Activated CD4-positive, alpha-beta T cell treated with anti-CD3 and anti-CD28 coated beads for 48 hours (primary cell): ENCODE measurements at regions not wholly inside any gene's neighbourhood (a gene's known extent, or its start where the extent isn't known, plus 50 kb on each side); places are given as distances from the start of the nearest gene placed in this dataset.

ENCODE experiments used
- DNase-seq: peaks from one replicate; pipeline ENCODE4 v3.0.0-alpha.2; 2020

DNA sequence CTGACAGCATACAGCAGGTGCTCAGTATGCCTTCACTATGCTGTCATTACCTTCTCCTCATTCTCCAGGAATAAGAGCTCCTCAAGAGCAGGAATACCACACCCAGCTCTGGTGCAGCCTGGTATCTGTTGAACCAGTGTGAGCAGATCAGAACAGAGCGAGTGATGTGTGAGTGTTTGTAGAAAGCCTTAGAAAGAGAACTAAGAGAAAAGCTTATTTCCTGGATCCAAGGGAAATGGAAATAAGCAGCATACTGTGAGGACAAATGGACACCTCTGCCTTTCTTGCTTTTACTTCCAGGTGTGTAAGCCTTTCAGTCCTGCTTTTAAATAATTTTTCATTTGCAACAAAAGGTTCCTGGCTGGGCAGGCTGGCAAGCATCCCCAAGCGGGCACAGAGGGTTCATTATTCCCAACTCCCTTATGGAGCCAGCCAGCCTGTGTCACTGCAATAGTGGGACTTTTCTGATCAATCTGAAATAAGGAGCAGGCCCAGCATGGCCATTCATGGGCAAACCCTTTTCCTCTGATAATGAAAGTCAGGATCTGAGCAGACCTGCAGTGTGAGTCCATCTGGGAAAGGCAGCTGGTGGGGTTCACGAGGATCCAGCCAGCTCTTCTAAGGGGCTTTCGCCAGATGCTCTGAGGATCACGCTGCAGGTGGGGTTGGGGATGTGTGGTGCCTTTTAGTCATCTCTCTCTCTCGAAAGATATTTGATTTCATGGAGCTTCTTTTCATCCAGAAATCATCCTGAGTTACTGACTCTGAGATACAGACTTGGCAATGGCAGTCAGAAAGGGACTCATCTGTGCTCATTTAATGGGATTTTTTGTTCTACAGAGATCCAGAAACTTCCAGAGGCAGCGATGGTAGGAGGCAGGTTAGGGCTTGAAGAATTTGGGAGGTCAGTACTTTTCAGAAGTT, 594.9 kb upstream of the CFAP20DC start:
- no peak for DNase-seq

DNA sequence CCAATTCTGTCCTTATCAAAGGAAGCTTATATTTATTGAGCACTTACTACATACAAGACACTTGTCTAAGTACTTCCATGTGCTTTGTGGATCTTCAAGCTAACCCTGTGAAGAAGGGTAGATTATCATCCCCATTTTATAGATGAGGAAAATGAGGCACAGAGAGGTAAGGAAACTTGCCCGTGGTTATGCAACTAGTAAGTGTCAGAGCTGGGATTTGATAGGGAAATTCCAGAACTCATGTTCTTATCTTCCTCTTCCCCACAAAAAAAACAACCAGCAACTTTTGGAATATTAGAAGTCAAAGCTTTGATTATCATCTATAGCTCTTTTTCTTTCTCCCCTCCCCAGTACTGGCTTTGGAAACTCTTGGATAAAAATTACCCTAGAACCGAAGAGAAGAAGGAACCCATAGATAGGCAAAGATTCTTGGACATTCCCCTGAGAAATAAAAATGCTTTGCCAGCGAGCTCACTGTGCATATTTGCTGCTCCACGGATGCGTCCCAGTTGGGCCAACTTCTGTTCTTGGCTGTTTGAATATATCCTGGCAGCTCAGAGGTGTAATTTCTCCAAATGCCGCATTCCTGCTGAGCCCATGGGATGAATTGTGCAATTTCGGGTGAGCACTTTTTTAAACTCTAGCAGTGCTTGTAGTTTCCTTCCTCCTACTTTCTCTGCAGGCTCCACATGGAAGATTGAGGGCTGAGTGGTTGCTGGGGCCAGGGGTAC, 591.5 kb upstream of the CFAP20DC start:
- DNase-seq = no peak

DNA sequence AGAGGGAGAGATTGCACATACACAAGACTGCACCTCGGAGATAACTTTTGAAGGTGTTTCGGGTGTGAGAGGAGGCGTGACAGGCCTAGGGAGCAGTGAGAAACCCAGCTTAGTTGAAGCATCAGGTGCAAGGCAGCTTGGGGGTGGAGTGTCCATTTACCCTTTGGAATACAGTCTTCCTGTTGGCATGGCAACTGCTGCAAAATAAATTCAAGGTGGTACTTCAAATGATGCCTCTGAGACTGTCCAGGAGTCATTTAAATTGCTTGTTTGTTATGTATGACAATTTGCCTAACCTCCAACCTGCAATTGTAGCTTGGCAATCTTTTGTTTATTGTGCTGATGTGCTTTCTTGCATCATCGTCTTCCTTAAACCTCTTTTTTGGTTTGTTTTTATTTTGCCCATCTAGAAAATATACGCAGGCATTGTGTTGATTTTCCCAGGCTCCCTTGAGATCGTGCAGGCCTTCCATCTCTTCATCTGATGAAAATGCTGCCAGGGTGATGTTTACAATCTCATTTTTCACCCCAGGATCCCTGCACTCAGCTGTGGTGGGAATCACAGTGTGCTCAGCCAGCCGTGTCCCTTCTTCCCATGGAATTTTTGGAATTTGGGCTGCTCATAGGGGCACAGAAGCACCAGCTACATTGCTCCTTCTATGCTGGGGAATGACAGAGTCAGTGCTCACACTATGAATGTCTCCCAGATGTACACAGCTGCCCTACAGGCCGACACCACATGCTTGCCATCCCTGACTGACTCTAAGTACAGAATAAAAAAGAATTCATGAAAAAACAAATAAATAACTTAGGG, 583.1 kb upstream of the CFAP20DC start:
- no peak for DNase-seq

DNA sequence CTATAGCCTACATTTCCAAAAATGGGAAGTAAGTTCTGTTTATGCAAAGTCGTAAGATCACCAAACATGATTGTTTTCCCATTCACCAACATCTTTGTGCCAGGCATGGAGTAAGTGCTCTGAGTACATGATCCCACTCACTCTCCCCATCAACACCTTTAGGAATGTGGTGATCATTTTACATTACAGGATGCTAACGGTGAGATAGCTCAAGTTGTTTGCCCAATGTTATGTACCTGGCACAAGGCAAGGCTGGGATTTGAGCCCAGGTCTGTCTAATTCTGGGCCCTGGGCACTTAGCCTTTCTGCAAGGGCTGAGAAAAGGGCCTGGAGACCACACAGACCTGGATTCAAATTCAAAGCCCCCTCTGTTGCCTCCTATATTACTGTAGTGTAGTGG, 581.7 kb upstream of the CFAP20DC start:
- no peak for DNase-seq

DNA sequence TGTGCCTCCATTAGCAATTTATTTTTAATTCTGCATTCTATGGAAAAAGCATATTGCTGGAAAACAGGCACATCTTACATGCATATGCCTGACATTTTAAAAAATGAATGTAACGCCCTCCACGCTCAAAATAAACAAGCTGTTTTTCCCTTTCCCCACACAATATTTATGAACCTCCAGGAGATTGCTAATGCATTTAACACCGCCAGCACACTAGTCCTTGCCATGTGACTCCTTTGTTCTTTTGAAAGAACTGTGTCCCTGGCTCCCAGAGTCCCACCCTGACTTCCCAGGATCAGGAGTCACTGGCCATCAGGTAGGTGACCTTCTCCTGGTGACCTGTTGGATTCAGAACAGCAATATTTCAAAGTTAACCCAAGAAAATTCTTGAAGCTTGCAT, 571.2 kb upstream of the CFAP20DC start:
- no peak for DNase-seq

DNA sequence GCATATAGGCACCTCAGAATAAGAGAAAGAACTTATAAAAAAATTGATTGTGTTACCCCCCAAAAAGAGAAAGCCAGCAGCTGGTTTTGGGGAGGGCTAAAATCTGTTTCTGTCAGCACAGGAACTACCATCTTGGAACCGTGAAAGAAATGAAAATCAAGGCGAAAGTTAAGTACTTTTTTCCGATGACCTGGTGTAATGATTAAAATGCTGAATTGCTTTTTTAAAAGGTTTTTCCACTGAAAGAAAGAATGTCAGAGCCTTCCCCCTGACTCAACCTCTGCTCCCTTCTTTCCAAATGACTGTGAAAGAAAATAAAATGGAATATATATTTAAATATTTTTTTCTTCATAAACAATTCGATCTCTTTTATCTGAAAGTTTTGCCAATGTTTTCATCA, 570.5 kb upstream of the CFAP20DC start:
- DNase-seq = no peak

GRCh38 chr3:59612444-59612715, 562.6 kb upstream of the CFAP20DC start:
- DNase-seq = no peak

- DNase-seq = no peak
These were observed 562.0 kb upstream of the CFAP20DC start for GRCh38 chr3:59611649-59612443.

DNA sequence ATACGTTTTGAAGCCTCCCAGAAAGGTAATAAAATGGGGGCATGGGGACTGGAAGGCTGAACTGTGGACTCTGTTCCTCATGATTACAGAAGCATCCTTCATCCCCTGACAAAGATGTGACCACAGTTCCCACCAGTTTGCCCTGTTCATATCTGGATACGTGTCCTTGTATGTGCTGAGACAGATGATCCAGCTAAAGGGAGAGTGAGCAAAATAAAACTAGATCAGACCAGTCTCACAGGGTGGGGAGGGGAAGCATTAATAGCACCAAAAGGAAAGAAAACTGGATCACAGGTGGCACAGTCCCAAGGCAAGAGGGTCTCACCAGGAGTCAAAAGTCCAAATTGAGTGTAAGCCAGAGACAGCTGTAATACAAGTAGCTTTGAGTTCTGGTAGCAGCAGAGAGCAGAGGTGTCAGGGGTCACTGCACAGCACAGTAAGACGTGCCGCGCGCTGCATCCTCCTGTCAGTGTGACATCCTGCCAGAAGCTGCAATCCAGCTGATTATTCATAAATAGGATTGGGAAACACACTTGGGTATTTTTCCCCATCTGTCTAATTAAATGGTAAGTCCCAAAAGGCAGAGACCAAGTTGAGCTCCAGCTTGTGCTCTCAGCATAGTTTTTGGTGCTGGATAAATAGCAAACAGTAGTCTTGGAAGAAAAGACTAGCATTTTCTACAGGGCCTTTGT, 560.0 kb upstream of the CFAP20DC start:
- no peak for DNase-seq

- no peak for DNase-seq
These were observed 558.5 kb upstream of the CFAP20DC start for GRCh38 chr3:59608356-59608755.

DNA sequence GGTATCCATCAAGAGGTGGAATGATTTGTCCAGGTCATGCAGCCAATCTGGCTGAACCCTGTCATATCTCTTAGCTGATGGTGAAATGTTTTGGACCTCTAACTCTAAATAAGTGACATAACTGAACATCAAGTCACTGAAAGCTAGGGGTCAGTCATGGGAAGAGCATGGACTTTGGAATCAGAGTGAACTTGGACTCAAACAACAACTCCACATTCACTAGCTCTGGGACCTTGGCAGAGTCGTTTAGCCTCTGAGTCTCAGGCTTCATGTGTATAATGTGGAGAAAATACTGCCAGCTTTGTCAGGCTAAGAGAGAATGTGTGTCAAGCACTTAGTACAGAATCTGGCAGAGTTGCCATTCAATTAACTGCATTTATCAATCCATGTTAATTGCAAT, 557.8 kb upstream of the CFAP20DC start:
- no peak for DNase-seq

- DNase-seq = no peak
These were observed 556.9 kb upstream of the CFAP20DC start for GRCh38 chr3:59606638-59607266.

- DNase-seq = no peak
These were observed 556.2 kb upstream of the CFAP20DC start for GRCh38 chr3:59605944-59606534.

GRCh38 chr3:59605318-59605717, 555.5 kb upstream of the CFAP20DC start:
- no peak for DNase-seq

DNA sequence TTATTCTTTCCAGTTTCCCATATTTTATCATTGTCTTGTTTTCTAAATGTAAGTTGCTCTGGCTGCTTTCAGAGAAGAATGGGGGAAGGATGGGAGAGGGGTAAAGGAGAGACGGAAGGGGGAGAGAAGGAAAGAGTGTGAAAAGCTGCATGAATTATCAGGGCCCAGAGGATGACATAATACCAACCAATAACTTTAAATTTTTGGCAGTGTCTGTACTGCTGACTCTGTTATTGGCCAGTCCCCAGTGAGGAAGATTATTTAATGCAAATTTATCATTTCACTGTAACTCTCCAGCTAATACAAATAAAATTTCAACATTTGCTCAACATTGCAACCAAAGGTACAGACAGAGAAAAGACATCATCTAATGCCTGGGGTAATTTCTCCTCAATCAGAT, 551.7 kb upstream of the CFAP20DC start:
- DNase-seq = no peak

GRCh38 chr3:59600631-59601030, 550.8 kb upstream of the CFAP20DC start:
- DNase-seq = no peak

- DNase-seq = no peak
These were observed 546.9 kb upstream of the CFAP20DC start for GRCh38 chr3:59596741-59597140.

DNA sequence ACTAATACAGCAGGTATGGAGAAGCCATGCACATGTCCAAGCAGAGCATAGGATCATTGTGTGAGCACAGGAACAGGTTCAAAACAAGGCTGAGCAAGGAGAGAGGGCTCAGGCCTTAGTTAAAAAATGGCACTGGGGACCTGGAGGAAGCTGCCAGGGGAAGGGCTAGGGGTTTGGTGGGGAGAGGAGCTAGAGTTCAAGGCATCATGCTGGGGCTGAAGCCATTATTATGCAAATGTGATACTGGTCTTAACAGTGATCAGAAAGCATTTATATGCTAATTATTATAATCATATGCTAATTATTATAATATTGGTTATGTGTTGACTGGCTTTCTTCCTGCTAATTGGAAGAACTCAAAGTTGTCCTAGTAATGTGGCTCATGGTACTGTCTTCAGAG, 546.0 kb upstream of the CFAP20DC start:
- no peak for DNase-seq

DNA sequence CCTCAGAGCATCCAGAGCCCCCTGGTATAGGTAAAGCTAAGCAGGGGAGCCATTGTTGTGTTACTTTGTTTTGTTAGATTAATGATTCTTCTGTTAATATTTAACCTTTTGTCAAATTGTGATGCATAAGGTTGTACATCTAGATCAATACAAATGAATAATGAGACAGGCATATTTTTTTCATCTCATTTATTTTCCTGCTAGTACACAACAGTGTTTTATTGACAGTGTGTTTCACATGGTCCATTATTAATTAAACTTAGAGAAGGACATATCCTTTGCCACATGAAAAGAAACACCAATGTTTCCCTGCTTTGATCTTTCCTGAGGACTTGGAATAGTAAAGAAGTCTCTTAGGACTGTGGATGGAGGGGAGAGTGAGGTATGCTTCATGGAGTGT, 543.6 kb upstream of the CFAP20DC start:
- DNase-seq = no peak

DNA sequence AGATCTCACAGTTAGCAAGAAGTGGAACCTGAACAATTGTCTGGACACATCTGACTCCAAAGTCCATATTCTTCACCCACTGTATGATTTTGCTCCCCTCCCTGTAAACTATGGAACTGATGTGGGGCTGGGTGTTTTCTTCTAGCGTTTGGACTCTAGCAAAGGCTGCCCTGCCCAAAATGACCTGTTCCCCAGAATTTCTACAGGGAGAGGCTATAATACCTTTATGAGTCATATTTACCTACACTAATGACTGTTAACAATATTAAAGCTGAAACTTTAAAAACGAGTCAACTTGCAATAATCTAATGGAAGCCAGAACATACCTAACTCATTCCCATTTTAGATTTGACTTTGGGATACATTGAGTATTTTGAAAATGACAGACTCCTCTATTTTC, 531.2 kb upstream of the CFAP20DC start:
- no peak for DNase-seq

GRCh38 chr3:59580499-59580898, 530.7 kb upstream of the CFAP20DC start:
- no peak for DNase-seq
